GM18519 (cell line): ENCODE measurements at regions not wholly inside any gene's neighbourhood (a gene's known extent, or its start where the extent isn't known, plus 50 kb on each side); places are given as distances from the start of the nearest gene placed in this dataset.
"Not testable (repeated sequence)": the region's sequence is repeated elsewhere in the genome, so short reads cannot be mapped to it uniquely, and the experiment has no call there.

ENCODE experiments used
- ATAC-seq: cut with Tn5 transposase; IDR thresholded peaks from one replicate; pipeline ENCODE4 v1.9.1; 2021; ENCODE audit warnings: mild to moderate bottlenecking, moderate library complexity; ENCODE audit not compliant: unreplicated experiment, low FRiP score

- no peak for ATAC-seq
These were observed 773.9 kb upstream of the MMS22L start for GRCh38 chr6:98056955-98057354.

- ATAC-seq, result no peak
These were observed 767.0 kb upstream of the POU3F2 start for GRCh38 chr6:98067375-98067774.

GRCh38 chr6:98088537-98088936 lies 745.8 kb upstream of the POU3F2 start:
- ATAC-seq, result not testable (repeated sequence)

DNA sequence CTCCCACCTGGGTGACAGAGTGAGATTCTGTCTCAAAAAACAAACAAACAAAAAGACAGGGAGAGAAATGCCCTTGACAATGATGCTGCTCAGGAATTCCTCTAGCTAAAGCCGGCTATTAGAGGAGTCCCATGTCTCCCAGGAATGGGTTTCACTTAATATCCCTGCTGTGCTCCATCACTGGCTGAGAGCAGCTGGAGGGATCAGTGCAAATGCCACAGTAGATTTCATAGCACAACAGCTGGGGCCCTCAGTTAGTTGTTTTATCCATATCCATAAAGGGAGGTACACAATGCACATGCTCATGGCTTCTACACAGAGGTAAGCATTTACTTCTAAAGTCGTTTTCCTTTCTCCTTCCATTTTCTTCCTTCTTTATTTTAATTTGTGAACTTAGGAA lies 742.0 kb upstream of the POU3F2 start:
- ATAC-seq, result no peak

- ATAC-seq, result no peak
These were observed 739.7 kb upstream of the POU3F2 start for GRCh38 chr6:98094696-98095095.

DNA sequence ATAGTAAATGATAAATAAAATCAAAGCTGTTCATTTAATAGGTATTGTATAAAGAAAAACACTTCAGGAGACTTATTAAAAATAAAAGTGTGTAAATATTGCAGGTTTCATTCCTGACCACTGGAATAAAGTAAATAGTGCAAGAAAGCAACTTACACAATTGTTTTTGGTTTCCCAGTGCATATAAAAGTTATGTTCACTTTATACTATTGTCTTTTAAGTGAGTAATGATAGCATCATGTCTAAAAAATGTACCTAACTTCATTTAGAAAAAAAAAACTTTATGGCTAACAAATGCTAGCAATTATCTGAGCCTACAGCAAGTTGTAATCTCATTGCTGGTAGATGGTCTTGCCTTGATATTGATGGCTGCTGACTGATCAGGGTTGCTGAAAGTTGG lies 726.6 kb upstream of the POU3F2 start:
- ATAC-seq, result no peak

- no peak for ATAC-seq
These were observed 717.9 kb upstream of the POU3F2 start for GRCh38 chr6:98116455-98116854.

DNA sequence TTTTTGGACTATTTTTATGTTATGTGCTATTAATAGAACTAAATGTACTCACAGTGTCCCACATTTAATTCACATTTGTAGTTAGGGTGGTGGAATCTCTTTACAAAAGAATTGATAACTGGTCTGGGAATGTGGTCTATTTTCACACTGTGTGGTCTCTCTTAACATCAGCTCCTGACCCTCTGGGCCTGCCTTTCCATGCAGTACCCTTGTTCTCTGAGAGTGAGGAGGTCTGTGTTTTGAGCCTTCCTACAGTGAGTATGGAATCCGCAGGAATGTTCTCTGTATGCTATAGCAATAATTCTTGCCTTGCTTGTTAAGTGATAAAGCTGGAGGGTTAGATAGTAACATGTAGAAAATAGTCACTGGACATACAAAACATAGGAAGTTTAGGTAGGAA lies 717.3 kb upstream of the POU3F2 start:
- no peak for ATAC-seq

- ATAC-seq, result no peak
These were observed 715.9 kb upstream of the POU3F2 start for GRCh38 chr6:98118397-98119045.

DNA sequence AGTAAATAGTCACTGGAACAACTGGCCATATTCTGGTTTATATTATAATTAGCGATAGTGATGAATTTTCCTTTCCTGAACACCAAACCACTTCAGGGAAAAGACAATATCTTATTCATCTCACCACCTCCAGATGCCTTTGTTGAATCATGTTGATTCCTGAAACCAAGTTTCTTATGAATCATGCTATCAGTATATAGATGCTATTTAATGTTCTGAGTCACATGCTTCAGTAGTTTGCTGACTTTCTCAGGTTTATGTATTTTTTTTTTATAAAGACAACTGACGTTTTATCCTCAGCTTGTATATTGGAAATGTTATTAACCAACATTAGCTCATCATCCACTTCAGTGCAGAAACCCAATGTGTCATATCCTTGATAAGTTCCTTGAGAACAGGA lies 710.2 kb upstream of the POU3F2 start:
- no peak for ATAC-seq

DNA sequence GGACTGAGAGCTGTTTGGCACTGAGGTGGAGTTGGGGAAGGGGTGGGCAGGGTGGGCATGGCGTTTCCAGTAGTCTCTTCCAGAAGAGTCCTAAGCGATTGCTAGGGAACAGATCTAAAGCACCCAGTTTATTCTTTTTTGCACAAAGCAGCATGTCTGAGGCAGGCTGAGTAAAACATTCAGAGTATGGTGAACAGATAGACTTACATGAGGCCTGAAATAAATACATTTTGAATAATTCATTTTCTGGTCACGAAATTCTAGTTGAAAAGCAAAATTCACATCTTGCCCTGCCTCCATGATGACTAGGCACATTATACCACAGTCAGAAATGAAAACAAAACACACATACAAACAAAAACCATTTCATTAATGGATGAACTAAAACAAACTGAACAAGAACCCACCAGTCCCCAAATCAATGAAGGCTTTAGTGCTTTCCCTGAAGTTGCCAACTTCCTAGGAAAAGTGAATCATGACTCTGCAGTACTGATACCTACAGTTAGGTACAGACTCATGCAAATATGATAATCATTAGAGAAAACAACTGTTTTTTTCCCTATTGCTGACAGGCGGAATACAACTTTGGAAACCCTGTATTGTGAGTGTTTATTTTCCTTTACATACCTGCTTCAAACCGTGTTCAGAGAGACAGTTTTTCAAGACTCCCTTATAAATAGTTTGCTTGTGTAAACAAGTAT lies 702.9 kb upstream of the POU3F2 start:
- ATAC-seq, result no peak

- no peak for ATAC-seq
These were observed 698.0 kb upstream of the POU3F2 start for GRCh38 chr6:98136333-98136732.

- ATAC-seq, result no peak
These were observed 697.0 kb upstream of the POU3F2 start for GRCh38 chr6:98137391-98137790.

GRCh38 chr6:98142839-98143238 lies 691.5 kb upstream of the POU3F2 start:
- ATAC-seq, result no peak

DNA sequence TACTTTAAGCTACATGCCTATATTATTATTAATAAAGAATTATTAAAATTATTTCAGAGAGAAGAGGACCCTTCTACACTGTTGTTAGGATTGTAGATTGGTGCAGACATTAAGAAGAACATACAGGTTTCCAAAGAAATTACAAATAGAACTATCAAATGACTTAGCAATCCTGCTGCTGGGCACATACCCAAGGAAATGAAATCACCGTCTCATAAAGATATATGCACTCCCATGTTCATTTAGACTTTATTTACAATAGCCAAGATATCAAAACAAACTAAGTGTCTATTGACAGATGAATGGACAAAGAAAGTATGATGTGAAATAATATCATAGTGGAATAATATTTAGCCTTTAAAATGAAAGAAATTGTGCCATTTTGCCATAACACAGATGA lies 687.7 kb upstream of the POU3F2 start:
- no peak for ATAC-seq

- ATAC-seq, result no peak
These were observed 677.8 kb upstream of the POU3F2 start for GRCh38 chr6:98156580-98156979.

- no peak for ATAC-seq
These were observed 654.8 kb upstream of the POU3F2 start for GRCh38 chr6:98179606-98180005.

GRCh38 chr6:98200084-98200483 lies 634.3 kb upstream of the POU3F2 start:
- ATAC-seq, result no peak

- ATAC-seq, result no peak
These were observed 631.1 kb upstream of the POU3F2 start for GRCh38 chr6:98203170-98203806.

DNA sequence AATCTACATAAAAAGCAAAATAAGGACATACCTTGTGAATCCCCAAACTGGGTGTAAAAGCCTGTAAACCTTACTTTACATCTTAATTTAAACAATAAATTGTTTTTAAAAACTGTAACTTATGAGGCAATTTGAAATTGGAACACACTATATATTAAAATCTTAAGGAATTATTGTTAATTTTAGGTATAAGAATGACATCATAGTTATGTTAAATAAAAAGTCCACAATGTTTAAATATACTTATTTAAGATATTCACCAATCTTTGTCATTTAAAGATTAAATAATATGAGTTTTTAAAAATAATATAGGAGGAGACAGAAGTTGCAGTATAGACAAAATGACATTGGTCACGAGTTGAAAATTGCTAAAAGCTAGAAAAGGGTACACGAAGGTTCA lies 621.9 kb upstream of the POU3F2 start:
- no peak for ATAC-seq

DNA sequence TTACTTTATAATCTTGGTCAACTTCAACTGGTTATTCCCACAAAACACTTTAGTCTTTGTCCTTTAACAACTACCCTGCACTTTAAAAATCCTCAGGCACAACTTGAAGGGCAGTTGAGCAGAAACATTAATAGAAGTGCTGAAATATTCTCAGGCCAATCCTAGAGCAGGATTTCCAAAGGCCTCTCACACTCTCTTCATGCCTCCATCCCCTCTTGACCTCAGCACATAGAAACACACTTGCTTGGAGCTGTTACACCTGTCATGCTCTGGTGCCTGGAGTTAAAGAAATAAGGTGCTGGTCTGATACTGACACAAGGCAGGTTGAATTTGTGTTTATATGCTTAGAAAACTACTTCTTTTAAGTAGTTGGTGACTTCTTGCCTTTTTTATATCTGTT lies 618.8 kb upstream of the POU3F2 start:
- no peak for ATAC-seq

DNA sequence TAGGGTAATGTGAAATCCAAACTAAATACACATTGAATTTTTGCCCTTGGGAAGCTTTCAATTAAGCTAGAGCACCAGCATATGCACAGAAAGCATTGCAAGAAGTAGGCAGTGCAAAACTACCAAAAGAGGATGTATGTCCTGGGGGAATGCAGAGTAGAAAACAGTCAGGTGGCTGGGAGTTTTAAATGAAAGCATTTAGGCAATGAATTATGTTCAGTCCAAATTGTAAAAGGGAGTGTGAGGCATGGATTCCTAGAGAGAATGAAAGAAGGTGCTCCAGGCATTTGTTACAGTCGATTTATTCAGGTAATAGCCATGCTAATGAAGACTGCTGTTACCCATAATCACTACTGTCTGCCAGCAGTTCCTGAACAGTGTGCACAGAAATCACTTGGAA lies 604.1 kb upstream of the POU3F2 start:
- ATAC-seq, result no peak
